ENCODE measurements at regions not wholly inside any gene's neighbourhood (a gene's known extent, or its start where the extent isn't known, plus 50 kb on each side); places are given as distances from the start of the nearest gene placed in this dataset.

DNA sequence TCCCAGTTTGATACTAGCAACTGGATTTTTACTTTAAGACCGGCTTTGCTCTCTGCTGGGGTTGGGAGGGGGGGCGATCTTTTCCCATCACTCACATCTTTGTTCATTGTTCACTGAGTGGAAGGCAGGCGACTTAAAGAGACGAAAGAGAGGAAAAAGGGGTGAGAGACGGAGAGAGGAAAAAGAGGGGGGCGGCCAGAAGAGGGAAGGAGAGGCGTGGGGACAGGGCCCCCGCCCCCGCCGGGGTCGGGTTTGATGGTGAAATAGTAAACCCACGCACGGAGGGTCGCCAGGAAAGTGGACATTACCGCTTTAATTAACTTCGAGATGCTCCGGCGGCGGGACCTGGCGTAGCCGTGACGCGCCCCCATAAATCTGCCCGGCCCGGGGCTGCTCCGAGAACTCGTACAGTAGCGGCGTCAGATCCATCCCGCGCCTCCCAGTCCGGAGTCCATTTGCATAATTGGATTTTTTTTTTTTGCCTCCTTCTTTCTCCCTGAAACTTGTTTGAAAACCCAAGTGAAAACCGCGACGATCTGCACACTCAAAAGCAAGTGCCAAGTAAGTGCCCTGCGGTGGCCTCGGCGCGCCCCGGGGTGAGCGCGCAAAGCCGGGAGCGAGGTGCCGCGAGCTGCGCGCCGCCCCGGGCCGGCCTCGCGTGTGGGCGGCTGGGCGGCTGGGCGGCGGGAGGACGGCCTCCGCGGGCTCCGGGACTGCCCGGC, 143.9 kb upstream of the ZNF536 start:
- TF ChIP-seq, protein P1, sequence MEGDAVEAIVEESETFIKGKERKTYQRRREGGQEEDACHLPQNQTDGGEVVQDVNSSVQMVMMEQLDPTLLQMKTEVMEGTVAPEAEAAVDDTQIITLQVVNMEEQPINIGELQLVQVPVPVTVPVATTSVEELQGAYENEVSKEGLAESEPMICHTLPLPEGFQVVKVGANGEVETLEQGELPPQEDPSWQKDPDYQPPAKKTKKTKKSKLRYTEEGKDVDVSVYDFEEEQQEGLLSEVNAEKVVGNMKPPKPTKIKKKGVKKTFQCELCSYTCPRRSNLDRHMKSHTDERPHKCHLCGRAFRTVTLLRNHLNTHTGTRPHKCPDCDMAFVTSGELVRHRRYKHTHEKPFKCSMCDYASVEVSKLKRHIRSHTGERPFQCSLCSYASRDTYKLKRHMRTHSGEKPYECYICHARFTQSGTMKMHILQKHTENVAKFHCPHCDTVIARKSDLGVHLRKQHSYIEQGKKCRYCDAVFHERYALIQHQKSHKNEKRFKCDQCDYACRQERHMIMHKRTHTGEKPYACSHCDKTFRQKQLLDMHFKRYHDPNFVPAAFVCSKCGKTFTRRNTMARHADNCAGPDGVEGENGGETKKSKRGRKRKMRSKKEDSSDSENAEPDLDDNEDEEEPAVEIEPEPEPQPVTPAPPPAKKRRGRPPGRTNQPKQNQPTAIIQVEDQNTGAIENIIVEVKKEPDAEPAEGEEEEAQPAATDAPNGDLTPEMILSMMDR (conservative IDR thresholded peaks at IDR 0.05; ENCODE audit: low read depth), result no peak
- no peak overlapping the region for H3K27ac ChIP-seq
- CTCF ChIA-PET, result no interaction called here
- POLR2A ChIA-PET (ENCODE audit: low non-redundant PET), result no interaction called here
- no peak for DNase-seq (ENCODE audit: low spot score)

DNA sequence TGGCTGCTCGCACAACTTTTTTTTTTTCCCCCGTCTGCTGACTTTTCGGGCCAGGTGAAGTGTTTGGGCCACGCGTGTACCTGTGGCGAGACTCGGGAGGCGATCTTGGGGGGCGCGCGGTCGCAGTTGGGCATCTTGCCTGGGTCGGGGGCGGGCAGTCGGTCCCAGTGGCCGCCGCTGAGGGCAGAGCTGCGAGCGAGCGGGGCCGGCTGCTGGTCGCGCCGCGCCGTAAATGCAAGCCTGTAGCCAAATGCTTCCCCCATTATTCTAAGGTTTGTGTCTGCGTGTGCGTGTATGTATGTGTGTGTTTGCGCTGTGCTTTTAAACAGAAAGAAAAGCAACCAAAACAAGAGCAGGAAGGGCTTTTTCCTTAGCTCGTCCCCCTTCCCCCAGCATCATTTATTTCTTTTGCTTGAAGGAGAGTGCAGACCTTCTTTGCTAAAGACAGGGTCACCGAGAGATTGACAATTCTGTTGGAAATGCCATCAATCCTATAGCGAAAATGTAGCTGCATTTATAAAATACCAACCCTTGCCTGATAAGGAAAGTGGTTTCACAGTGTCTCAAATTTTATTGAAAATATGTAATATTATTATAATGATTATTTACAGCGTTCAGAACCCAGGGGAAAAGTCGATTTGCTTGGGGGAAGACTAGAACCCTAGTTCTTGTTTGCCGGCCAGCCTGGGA, 143.2 kb upstream of the ZNF536 start:
- ChIA-PET CTCF (no interaction called here), POLR2A (ENCODE audit: low non-redundant PET) (no interaction called here)
- H3K27ac ChIP-seq, result no peak overlapping the region
- TF ChIP-seq, protein P1 (conservative IDR thresholded peaks at IDR 0.05; ENCODE audit: low read depth), result no peak
- no peak for DNase-seq (ENCODE audit: low spot score)

DNA sequence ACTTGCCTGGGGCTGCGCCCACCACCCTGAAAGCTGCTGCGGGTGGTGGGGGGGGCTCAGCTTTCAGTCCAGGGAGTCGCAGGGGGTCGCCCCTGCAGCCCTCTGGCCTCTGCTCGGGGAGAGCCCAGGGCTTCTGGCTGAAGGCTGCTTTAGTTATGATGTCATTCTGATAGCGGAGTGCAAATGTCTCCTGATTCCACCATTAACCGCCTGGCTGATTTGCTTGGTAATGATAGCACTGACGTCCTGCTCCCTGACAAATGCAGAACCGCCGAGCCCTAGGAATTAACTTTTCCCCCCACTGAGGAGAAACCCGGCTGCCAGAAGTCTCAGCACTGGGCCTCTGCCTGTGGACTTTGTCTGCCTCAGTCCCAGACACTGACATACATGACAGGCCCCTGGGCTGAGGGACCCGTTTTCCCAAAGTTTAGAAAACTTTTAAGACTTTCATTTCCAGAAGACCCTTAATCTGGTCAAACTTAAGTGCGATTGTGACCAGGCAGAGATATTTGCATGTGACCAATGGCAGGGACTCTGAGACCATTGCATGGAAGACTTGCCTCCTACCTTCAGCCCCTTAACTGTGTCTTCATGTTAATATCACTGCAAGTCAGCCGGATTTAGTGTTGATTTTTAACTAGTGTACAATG, 142.5 kb upstream of the ZNF536 start:
- CTCF ChIA-PET, result interaction anchor here (0.6 kb wide), 1 partner anchor 886 kb away, joined by 4 read pairs; no protein-coding TSS in a partner anchor
- TF ChIP-seq, protein P1 (conservative IDR thresholded peaks at IDR 0.05; ENCODE audit: low read depth), result no peak
- no peak overlapping the region for H3K27ac ChIP-seq
- no peak for DNase-seq (ENCODE audit: low spot score)
- POLR2A ChIA-PET (ENCODE audit: low non-redundant PET), result no interaction called here

DNA sequence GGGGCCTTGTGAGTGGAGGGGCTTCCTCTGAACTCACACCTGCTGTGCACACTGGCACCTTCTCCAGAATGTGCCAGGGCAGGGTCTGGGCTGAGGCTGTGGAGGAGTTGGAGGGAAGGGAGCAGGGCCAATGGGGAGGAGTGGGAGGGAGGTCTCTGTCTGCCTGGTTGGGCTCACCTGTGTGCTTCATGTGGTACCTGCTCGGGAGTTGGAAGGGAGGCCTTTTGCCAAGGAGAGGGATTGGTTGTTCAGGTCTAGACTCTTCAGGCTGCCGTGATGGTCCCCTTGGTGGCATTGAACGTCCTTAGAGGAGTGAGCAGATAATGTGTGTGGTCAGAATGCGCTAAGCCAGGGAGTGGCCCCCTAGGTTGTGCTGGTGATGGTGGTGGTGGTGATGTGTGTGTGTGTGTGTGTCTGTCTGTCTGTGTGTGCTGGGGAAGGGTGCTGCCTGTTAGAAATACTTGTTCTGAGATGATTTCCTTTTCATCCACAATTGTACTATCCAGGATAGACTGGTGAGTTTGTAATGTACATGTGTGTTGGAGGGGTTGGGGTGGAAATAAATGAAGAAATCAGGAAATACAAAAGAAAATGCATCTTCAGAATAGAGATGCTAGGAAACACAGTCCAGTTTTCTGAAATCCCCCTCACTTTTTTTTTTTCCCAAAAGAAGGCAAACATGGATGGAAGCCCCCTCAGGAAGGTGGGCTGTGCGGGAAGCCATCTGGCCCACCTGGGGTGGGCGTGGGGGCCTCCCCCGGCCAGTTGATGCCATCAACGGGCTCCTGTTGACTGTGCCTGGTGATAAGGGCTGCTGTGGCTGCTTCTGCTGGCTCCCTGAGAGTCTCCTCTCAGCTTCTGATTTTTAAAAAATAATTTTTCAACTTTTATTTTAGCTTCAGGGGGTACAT, 140.5 kb upstream of the ZNF536 start:
- no peak for DNase-seq (ENCODE audit: low spot score)
- POLR2A ChIA-PET (ENCODE audit: low non-redundant PET), result no interaction called here
- CTCF ChIA-PET, result interaction anchor here (0.7 kb wide), 1 partner anchor 39 kb away, joined by 3 read pairs; no protein-coding TSS in a partner anchor
- H3K27ac ChIP-seq, result no peak overlapping the region
- TF ChIP-seq, protein P1 (conservative IDR thresholded peaks at IDR 0.05; ENCODE audit: low read depth), result no peak

DNA sequence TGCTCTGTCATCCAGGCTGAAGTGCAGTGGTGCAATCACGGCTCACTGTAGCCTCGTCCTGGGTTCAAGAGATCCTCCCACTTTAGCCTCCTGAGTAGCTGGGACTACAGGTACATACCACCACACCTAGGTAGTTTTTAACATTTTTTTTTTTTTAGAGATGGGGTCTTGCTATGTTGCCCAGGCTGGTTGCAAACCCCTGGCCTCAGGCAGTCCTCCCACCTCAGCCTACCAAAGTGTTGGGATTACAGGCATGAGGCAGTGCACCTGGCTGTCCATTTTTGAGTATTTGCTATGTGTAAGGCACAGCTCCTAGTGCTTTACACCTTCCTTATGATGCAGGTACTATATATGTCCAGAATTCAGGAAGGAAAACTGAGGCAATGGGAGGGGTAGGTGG, 138.8 kb upstream of the ZNF536 start:
- CTCF ChIA-PET, result interaction anchor here (0.5 kb wide), 1 partner anchor 14 kb away, joined by 3 read pairs; no protein-coding TSS in a partner anchor
- no peak overlapping the region for H3K27ac ChIP-seq
- no peak for DNase-seq (ENCODE audit: low spot score)
- POLR2A ChIA-PET (ENCODE audit: low non-redundant PET), result no interaction called here
- TF ChIP-seq, protein P1 (conservative IDR thresholded peaks at IDR 0.05; ENCODE audit: low read depth), result no peak
